Neural progenitor cell (in vitro differentiated cells): ENCODE measurements at regions not wholly inside any gene's neighbourhood (a gene's known extent, or its start where the extent isn't known, plus 50 kb on each side); places are given as distances from the start of the nearest gene placed in this dataset.

ENCODE experiments used
- DNase-seq: peaks from one replicate; pipeline ENCODE4 v3.0.0-alpha.2; 2016; ENCODE audit warnings: low spot score
- H2AFZ ChIP-seq: fragments of 200-600 bp; sonication (generic); replicated peaks from 2 replicates; pipeline ENCODE4 v1.6.1; 2016; ENCODE audit warnings: antibody characterized with exemption
- H3F3A ChIP-seq: fragments of 200-600 bp; sonication (generic); 2 replicates; pipeline ENCODE4 v1.6.1; 2016; ENCODE audit warnings: antibody characterized with exemption, low read depth
- H3K27ac ChIP-seq: fragments of 200-600 bp; sonication (generic); 2 replicates; pipeline ENCODE4 v1.5.1; 2016; ENCODE audit warnings: mild to moderate bottlenecking
- H3K27me3 ChIP-seq: fragments of 200-600 bp; sonication (generic); 2 replicates; pipeline ENCODE4 v1.6.1; 2016; ENCODE audit warnings: mild to moderate bottlenecking, moderate library complexity
- H3K36me3 ChIP-seq: fragments of 200-600 bp; sonication (generic); 2 replicates; pipeline ENCODE4 v1.5.1; 2016
- H3K4me1 ChIP-seq: fragments of 200-600 bp; sonication (generic); 2 replicates; pipeline ENCODE4 v1.6.1; 2016; ENCODE audit warnings: mixed run types
- H3K4me2 ChIP-seq: fragments of 200-600 bp; sonication (generic); 2 replicates; pipeline ENCODE4 v1.6.1; 2016
- H3K4me3 ChIP-seq: fragments of 200-600 bp; sonication (generic); 2 replicates; pipeline ENCODE4 v1.5.1; 2016
- H3K79me2 ChIP-seq: fragments of 200-600 bp; sonication (generic); 2 replicates; pipeline ENCODE4 v1.6.1; 2016; ENCODE audit warnings: low read depth
- H3K9ac ChIP-seq: fragments of 200-600 bp; sonication (generic); 2 replicates; pipeline ENCODE4 v1.6.1; 2016
- H3K9me3 ChIP-seq: fragments of 200-600 bp; sonication (generic); 2 replicates; pipeline ENCODE4 v1.5.1; 2016; ENCODE audit warnings: low read depth
- H4K20me1 ChIP-seq: fragments of 200-600 bp; sonication (generic); 2 replicates; pipeline ENCODE4 v1.6.1; 2016; ENCODE audit warnings: low read depth
- H3K27ac Mint-ChIP-seq: 3 replicates; pipeline ENCODE4 v1.8.0; 2021; ENCODE audit warnings: mixed read lengths
- H3K27me3 Mint-ChIP-seq: 2 replicates; pipeline ENCODE4 v1.8.0; 2022; ENCODE audit warnings: low read depth, mild to moderate bottlenecking, inconsistent platforms, moderate library complexity, mixed read lengths; ENCODE audit not compliant: insufficient read depth
- H3K36me3 Mint-ChIP-seq: 3 replicates; pipeline ENCODE4 v1.8.0; 2021; ENCODE audit warnings: mixed read lengths
- H3K4me1 Mint-ChIP-seq: 3 replicates; pipeline ENCODE4 v1.8.0; 2021; ENCODE audit warnings: mixed read lengths
- H3K4me3 Mint-ChIP-seq: 3 replicates; pipeline ENCODE4 v1.8.0; 2021; ENCODE audit warnings: mild to moderate bottlenecking, moderate library complexity, mixed read lengths
- H3K9me3 Mint-ChIP-seq: 3 replicates; pipeline ENCODE4 v1.8.0; 2020; ENCODE audit warnings: mixed read lengths
- CTCF ChIP-seq: fragments of 200-600 bp; sonication (generic); IDR thresholded peaks from 2 replicates; pipeline ENCODE4 v1.5.1; 2017; ENCODE audit warnings: antibody characterized with exemption, mild to moderate bottlenecking
- EZH2 ChIP-seq: fragments of 200-600 bp; sonication (generic); IDR thresholded peaks from 2 replicates; pipeline ENCODE4 v1.6.1; 2017; ENCODE audit warnings: antibody characterized with exemption, mild to moderate bottlenecking, moderate library complexity
- EZH2phosphoT487 ChIP-seq: fragments of 200-600 bp; sonication (generic); IDR thresholded peaks from 2 replicates; pipeline ENCODE4 v1.6.1; 2017; ENCODE audit warnings: antibody characterized with exemption

DNA sequence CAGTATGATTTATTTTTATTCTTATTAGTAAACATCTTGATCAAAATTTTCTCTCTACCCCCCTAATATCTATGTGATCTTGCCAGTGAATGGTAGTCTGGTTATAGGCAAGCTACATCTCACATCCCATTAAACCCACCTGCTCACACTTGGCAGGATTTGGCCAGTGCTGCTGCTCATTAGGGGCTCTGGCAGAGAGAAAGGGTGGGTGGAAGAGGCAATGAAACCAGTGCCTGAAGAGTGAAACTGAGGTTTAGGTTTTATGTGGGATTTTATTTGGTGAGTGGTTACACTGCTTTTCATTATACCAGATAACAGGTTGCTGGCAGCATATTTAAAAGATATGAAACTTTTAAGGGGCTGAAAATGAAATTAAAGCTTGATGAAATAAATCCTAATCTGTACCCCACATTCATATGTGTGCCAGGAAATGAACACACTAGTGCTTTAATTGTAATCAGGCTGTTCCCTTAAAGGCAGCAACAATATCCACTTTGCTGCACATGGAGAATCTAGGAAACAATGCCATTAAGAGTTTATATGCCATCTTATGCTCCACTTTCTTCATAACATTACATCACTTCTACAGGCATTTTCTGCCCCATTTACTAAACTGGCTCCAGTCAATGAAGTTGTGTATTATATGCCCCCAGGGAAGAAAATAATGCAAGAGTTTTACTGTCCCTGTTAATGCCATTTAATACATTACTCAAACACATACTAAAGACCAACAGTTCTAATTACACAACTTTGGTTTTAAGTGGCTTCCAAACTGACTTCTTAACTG, 688.7 kb downstream of the MECOM start:
- TF ChIP-seq EZH2phosphoT487 (no peak), EZH2 (no peak), CTCF (no peak)

DNA sequence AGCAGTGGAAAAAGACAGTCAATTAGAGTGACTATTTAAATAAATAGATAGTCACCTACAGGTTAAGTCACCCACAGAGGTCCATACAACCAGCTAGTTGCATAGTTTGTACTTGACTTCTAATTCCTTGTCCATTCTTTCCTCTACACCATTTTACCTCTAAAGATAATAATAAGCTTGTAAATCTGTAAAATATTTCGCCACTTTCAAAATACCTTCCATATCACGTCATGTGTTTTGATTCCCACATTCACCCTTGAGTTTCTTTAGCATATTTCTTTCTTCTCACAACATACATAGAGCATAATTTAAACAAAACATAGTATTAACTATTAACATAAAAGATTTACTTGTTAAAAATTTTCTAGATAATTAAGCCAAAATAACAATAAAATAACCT, 689.6 kb downstream of the MECOM start:
- Histone ChIP-seq H4K20me1 (no peaks in the 10 kb centered on the region), H3K27ac (no peak overlapping the region), H3K4me2 (no peak overlapping the region), H3K9ac (no peak overlapping the region), H3K4me3 (no peak overlapping the region), H3K79me2 (no peaks in the 10 kb centered on the region), H3K36me3 (no peaks in the 10 kb centered on the region), H3K9me3 (no peaks in the 10 kb centered on the region), H3F3A (no peaks in the 10 kb centered on the region), H3K27me3 (no peaks in the 10 kb centered on the region), H3K4me1 (peaks cover 7% of the 10 kb centered on the region), H2AFZ (no peak overlapping the region)
- Mint-ChIP-seq H3K27ac (no peak overlapping the region), H3K9me3 (no peaks in the 10 kb centered on the region), H3K4me3 (no peak overlapping the region), H3K36me3 (no peaks in the 10 kb centered on the region), H3K27me3 (no peaks in the 10 kb centered on the region), H3K4me1 (peaks cover 8% of the 10 kb centered on the region)
- no peak for DNase-seq
- no peak for TF ChIP-seq EZH2
- TF ChIP-seq EZH2phosphoT487 = no peak
- TF ChIP-seq CTCF = no peak

More for the DNA sequence above, 688.7 kb downstream of the MECOM start:
- Histone ChIP-seq H3F3A (no peaks in the 10 kb centered on the region), H3K9me3 (no peaks in the 10 kb centered on the region), H2AFZ (peak overlapping the region; percentile 66), H3K4me1 (peaks cover 7% of the 10 kb centered on the region), H3K9ac (no peak overlapping the region), H3K79me2 (no peaks in the 10 kb centered on the region), H3K27me3 (no peaks in the 10 kb centered on the region), H3K36me3 (no peaks in the 10 kb centered on the region), H3K4me2 (no peak overlapping the region), H3K27ac (no peak overlapping the region), H3K4me3 (no peak overlapping the region), H4K20me1 (no peaks in the 10 kb centered on the region)
- DNase-seq = no peak
- no peaks in the 10 kb centered on the region for H3K9me3 Mint-ChIP-seq
- no peaks in the 10 kb centered on the region for H3K36me3 Mint-ChIP-seq
- no peak overlapping the region for H3K4me3 Mint-ChIP-seq
- H3K27me3 Mint-ChIP-seq = no peaks in the 10 kb centered on the region
- H3K27ac Mint-ChIP-seq = no peak overlapping the region
- H3K4me1 Mint-ChIP-seq = peaks cover 8% of the 10 kb centered on the region

GRCh38 chr3:168973206-168973605, 690.3 kb downstream of the MECOM start:
- Histone ChIP-seq H3K79me2 (no peaks in the 10 kb centered on the region), H3K27ac (no peak overlapping the region), H3K9ac (no peak overlapping the region), H3K4me2 (no peak overlapping the region), H3F3A (no peaks in the 10 kb centered on the region), H3K9me3 (no peaks in the 10 kb centered on the region), H4K20me1 (no peaks in the 10 kb centered on the region), H3K4me1 (peaks cover 7% of the 10 kb centered on the region), H2AFZ (no peak overlapping the region), H3K36me3 (no peaks in the 10 kb centered on the region), H3K4me3 (no peak overlapping the region), H3K27me3 (no peaks in the 10 kb centered on the region)
- no peaks in the 10 kb centered on the region for H3K27me3 Mint-ChIP-seq
- DNase-seq = no peak
- TF ChIP-seq CTCF = no peak
- no peak for TF ChIP-seq EZH2phosphoT487
- TF ChIP-seq EZH2 = no peak
- H3K36me3 Mint-ChIP-seq = no peaks in the 10 kb centered on the region
- H3K4me1 Mint-ChIP-seq = peaks cover 8% of the 10 kb centered on the region
- no peak overlapping the region for H3K4me3 Mint-ChIP-seq
- H3K27ac Mint-ChIP-seq = no peak overlapping the region
- H3K9me3 Mint-ChIP-seq = no peaks in the 10 kb centered on the region
